ENCODE measurements at regions not wholly inside any gene's neighbourhood (a gene's known extent, or its start where the extent isn't known, plus 50 kb on each side); places are given as distances from the start of the nearest gene placed in this dataset.

GRCh38 chr13:57784633-57785032 is 153.1 kb downstream of the PCDH17 start:
- Histone ChIP-seq H3K36me3 (ENCODE audit: control insufficient read depth in 2 of 2, insufficient read depth in 2 of 2, low read length in 1 of 2) (no peaks in the 10 kb centered on the region), H3K9me3 (ENCODE audit: control insufficient read depth in 2 of 2, insufficient read depth in 1 of 2, low read depth in 1 of 2, low read length in 1 of 2) (peaks cover 4 to 8% of the 10 kb centered on the region in 2 donors), H3K27ac (ENCODE audit: low read depth in 2 of 2, low read length in 1 of 2) (no peak overlapping the region), H3K4me1 (ENCODE audit: control insufficient read depth in 2 of 2, insufficient read depth in 2 of 2, low read length in 1 of 2) (no peaks in the 10 kb centered on the region), H3K27me3 (ENCODE audit: control insufficient read depth in 1 of 2, insufficient read depth in 2 of 2, low read length in 2 of 2) (no peaks in the 10 kb centered on the region), H3K4me3 (ENCODE audit: low read depth in 1 of 2, low read length in 2 of 2) (no peak overlapping the region)
- 86 to 88% methylated on average over 3 of the region's 3 CpGs for WGBS, 2 donors

- no peak overlapping the region for H3K4me3 ChIP-seq (ENCODE audit: low read depth in 1 of 2, low read length in 2 of 2)
- no peak overlapping the region for H3K27ac ChIP-seq (ENCODE audit: low read depth in 2 of 2, low read length in 1 of 2)
- H3K36me3 ChIP-seq (ENCODE audit: control insufficient read depth in 2 of 2, insufficient read depth in 2 of 2, low read length in 1 of 2) = no peaks in the 10 kb centered on the region
- no peaks in the 10 kb centered on the region for H3K27me3 ChIP-seq (ENCODE audit: control insufficient read depth in 1 of 2, insufficient read depth in 2 of 2, low read length in 2 of 2)
- WGBS, 2 donors = 89 to 91% methylated on average over 16 of the region's 16 CpGs
- H3K4me1 ChIP-seq (ENCODE audit: control insufficient read depth in 2 of 2, insufficient read depth in 2 of 2, low read length in 1 of 2) = no peaks in the 10 kb centered on the region
- H3K9me3 ChIP-seq (ENCODE audit: control insufficient read depth in 2 of 2, insufficient read depth in 1 of 2, low read depth in 1 of 2, low read length in 1 of 2) = peaks cover 4 to 8% of the 10 kb centered on the region in 2 donors
Observed at GRCh38 chr13:57787058-57787791, 155.7 kb downstream of the PCDH17 start.

- H3K4me3 ChIP-seq (ENCODE audit: low read depth in 1 of 2, low read length in 2 of 2) = no peak overlapping the region
- 30% methylated on average over 3 of the region's 3 CpGs for WGBS, 2 donors
- H3K27me3 ChIP-seq (ENCODE audit: control insufficient read depth in 1 of 2, insufficient read depth in 2 of 2, low read length in 2 of 2) = no peaks in the 10 kb centered on the region
- no peaks in the 10 kb centered on the region for H3K9me3 ChIP-seq (ENCODE audit: control insufficient read depth in 2 of 2, insufficient read depth in 1 of 2, low read depth in 1 of 2, low read length in 1 of 2)
- H3K36me3 ChIP-seq (ENCODE audit: control insufficient read depth in 2 of 2, insufficient read depth in 2 of 2, low read length in 1 of 2) = no peaks in the 10 kb centered on the region
- no peaks in the 10 kb centered on the region for H3K4me1 ChIP-seq (ENCODE audit: control insufficient read depth in 2 of 2, insufficient read depth in 2 of 2, low read length in 1 of 2)
- no peak overlapping the region for H3K27ac ChIP-seq (ENCODE audit: low read depth in 2 of 2, low read length in 1 of 2)
Observed at GRCh38 chr13:57799624-57800023, 168.1 kb downstream of the PCDH17 start.

GRCh38 chr13:57813651-57814050 is 182.1 kb downstream of the PCDH17 start:
- 79 to 83% methylated on average over 2 of the region's 2 CpGs for WGBS, 2 donors
- Histone ChIP-seq H3K4me1 (ENCODE audit: control insufficient read depth in 2 of 2, insufficient read depth in 2 of 2, low read length in 1 of 2) (no peaks in the 10 kb centered on the region), H3K27ac (ENCODE audit: low read depth in 2 of 2, low read length in 1 of 2) (no peak overlapping the region), H3K36me3 (ENCODE audit: control insufficient read depth in 2 of 2, insufficient read depth in 2 of 2, low read length in 1 of 2) (no peaks in the 10 kb centered on the region), H3K27me3 (ENCODE audit: control insufficient read depth in 1 of 2, insufficient read depth in 2 of 2, low read length in 2 of 2) (no peaks in the 10 kb centered on the region), H3K4me3 (ENCODE audit: low read depth in 1 of 2, low read length in 2 of 2) (no peak overlapping the region), H3K9me3 (ENCODE audit: control insufficient read depth in 2 of 2, insufficient read depth in 1 of 2, low read depth in 1 of 2, low read length in 1 of 2) (no peaks in the 10 kb centered on the region)

GRCh38 chr13:57815600-57815999 is 184.1 kb downstream of the PCDH17 start:
- H3K4me3 ChIP-seq (ENCODE audit: low read depth in 1 of 2, low read length in 2 of 2) = no peak overlapping the region
- H3K36me3 ChIP-seq (ENCODE audit: control insufficient read depth in 2 of 2, insufficient read depth in 2 of 2, low read length in 1 of 2) = no peaks in the 10 kb centered on the region
- no peaks in the 10 kb centered on the region for H3K9me3 ChIP-seq (ENCODE audit: control insufficient read depth in 2 of 2, insufficient read depth in 1 of 2, low read depth in 1 of 2, low read length in 1 of 2)
- WGBS, 2 donors = 78 to 90% methylated on average over 1 of the region's 1 CpG
- H3K27ac ChIP-seq (ENCODE audit: low read depth in 2 of 2, low read length in 1 of 2) = no peak overlapping the region
- H3K4me1 ChIP-seq (ENCODE audit: control insufficient read depth in 2 of 2, insufficient read depth in 2 of 2, low read length in 1 of 2) = no peaks in the 10 kb centered on the region
- no peaks in the 10 kb centered on the region for H3K27me3 ChIP-seq (ENCODE audit: control insufficient read depth in 1 of 2, insufficient read depth in 2 of 2, low read length in 2 of 2)

- H3K27ac ChIP-seq (ENCODE audit: low read depth in 2 of 2, low read length in 1 of 2) = no peak overlapping the region
- H3K36me3 ChIP-seq (ENCODE audit: control insufficient read depth in 2 of 2, insufficient read depth in 2 of 2, low read length in 1 of 2) = no peaks in the 10 kb centered on the region
- H3K27me3 ChIP-seq (ENCODE audit: control insufficient read depth in 1 of 2, insufficient read depth in 2 of 2, low read length in 2 of 2) = no peaks in the 10 kb centered on the region
- peaks cover 0 to 2% of the 10 kb centered on the region in 2 donors for H3K9me3 ChIP-seq (ENCODE audit: control insufficient read depth in 2 of 2, insufficient read depth in 1 of 2, low read depth in 1 of 2, low read length in 1 of 2)
- no peaks in the 10 kb centered on the region for H3K4me1 ChIP-seq (ENCODE audit: control insufficient read depth in 2 of 2, insufficient read depth in 2 of 2, low read length in 1 of 2)
- 73 to 75% methylated on average over 1 of the region's 1 CpG for WGBS, 2 donors
- no peak overlapping the region for H3K4me3 ChIP-seq (ENCODE audit: low read depth in 1 of 2, low read length in 2 of 2)
Observed at GRCh38 chr13:57820924-57821323, 189.4 kb downstream of the PCDH17 start.

- H3K4me1 ChIP-seq (ENCODE audit: control insufficient read depth in 2 of 2, insufficient read depth in 2 of 2, low read length in 1 of 2) = no peaks in the 10 kb centered on the region
- H3K9me3 ChIP-seq (ENCODE audit: control insufficient read depth in 2 of 2, insufficient read depth in 1 of 2, low read depth in 1 of 2, low read length in 1 of 2) = peaks cover 0 to 2% of the 10 kb centered on the region in 2 donors
- 75 to 77% methylated on average over 2 of the region's 2 CpGs for WGBS, 2 donors
- H3K36me3 ChIP-seq (ENCODE audit: control insufficient read depth in 2 of 2, insufficient read depth in 2 of 2, low read length in 1 of 2) = no peaks in the 10 kb centered on the region
- no peak overlapping the region for H3K27ac ChIP-seq (ENCODE audit: low read depth in 2 of 2, low read length in 1 of 2)
- no peaks in the 10 kb centered on the region for H3K27me3 ChIP-seq (ENCODE audit: control insufficient read depth in 1 of 2, insufficient read depth in 2 of 2, low read length in 2 of 2)
- H3K4me3 ChIP-seq (ENCODE audit: low read depth in 1 of 2, low read length in 2 of 2) = no peak overlapping the region
Observed at GRCh38 chr13:57823704-57824103, 192.2 kb downstream of the PCDH17 start.

GRCh38 chr13:57824121-57824520 is 192.6 kb downstream of the PCDH17 start:
- Histone ChIP-seq H3K27me3 (ENCODE audit: control insufficient read depth in 1 of 2, insufficient read depth in 2 of 2, low read length in 2 of 2) (no peaks in the 10 kb centered on the region), H3K9me3 (ENCODE audit: control insufficient read depth in 2 of 2, insufficient read depth in 1 of 2, low read depth in 1 of 2, low read length in 1 of 2) (peaks cover 0 to 2% of the 10 kb centered on the region in 2 donors), H3K27ac (ENCODE audit: low read depth in 2 of 2, low read length in 1 of 2) (no peak overlapping the region), H3K36me3 (ENCODE audit: control insufficient read depth in 2 of 2, insufficient read depth in 2 of 2, low read length in 1 of 2) (no peaks in the 10 kb centered on the region), H3K4me3 (ENCODE audit: low read depth in 1 of 2, low read length in 2 of 2) (no peak overlapping the region), H3K4me1 (ENCODE audit: control insufficient read depth in 2 of 2, insufficient read depth in 2 of 2, low read length in 1 of 2) (no peaks in the 10 kb centered on the region)
- WGBS, 2 donors = 77 to 80% methylated on average over 4 of the region's 4 CpGs

- Histone ChIP-seq H3K9me3 (ENCODE audit: control insufficient read depth in 2 of 2, insufficient read depth in 1 of 2, low read depth in 1 of 2, low read length in 1 of 2) (peaks cover 0 to 2% of the 10 kb centered on the region in 2 donors), H3K36me3 (ENCODE audit: control insufficient read depth in 2 of 2, insufficient read depth in 2 of 2, low read length in 1 of 2) (no peaks in the 10 kb centered on the region), H3K4me3 (ENCODE audit: low read depth in 1 of 2, low read length in 2 of 2) (no peak overlapping the region), H3K27me3 (ENCODE audit: control insufficient read depth in 1 of 2, insufficient read depth in 2 of 2, low read length in 2 of 2) (no peaks in the 10 kb centered on the region), H3K4me1 (ENCODE audit: control insufficient read depth in 2 of 2, insufficient read depth in 2 of 2, low read length in 1 of 2) (no peaks in the 10 kb centered on the region), H3K27ac (ENCODE audit: low read depth in 2 of 2, low read length in 1 of 2) (no peak overlapping the region)
- WGBS, 2 donors = 54 to 71% methylated on average over 2 of the region's 2 CpGs
Observed at GRCh38 chr13:57825066-57825465, 193.5 kb downstream of the PCDH17 start.

- H3K9me3 ChIP-seq (ENCODE audit: control insufficient read depth in 2 of 2, insufficient read depth in 1 of 2, low read depth in 1 of 2, low read length in 1 of 2) = peaks cover 0 to 10% of the 10 kb centered on the region in 2 donors
- no peak overlapping the region for H3K27ac ChIP-seq (ENCODE audit: low read depth in 2 of 2, low read length in 1 of 2)
- 75 to 84% methylated on average over 3 of the region's 3 CpGs for WGBS, 2 donors
- H3K4me3 ChIP-seq (ENCODE audit: low read depth in 1 of 2, low read length in 2 of 2) = no peak overlapping the region
- H3K36me3 ChIP-seq (ENCODE audit: control insufficient read depth in 2 of 2, insufficient read depth in 2 of 2, low read length in 1 of 2) = no peaks in the 10 kb centered on the region
- H3K27me3 ChIP-seq (ENCODE audit: control insufficient read depth in 1 of 2, insufficient read depth in 2 of 2, low read length in 2 of 2) = no peaks in the 10 kb centered on the region
- H3K4me1 ChIP-seq (ENCODE audit: control insufficient read depth in 2 of 2, insufficient read depth in 2 of 2, low read length in 1 of 2) = no peaks in the 10 kb centered on the region
Observed at GRCh38 chr13:57829496-57829895, 198.0 kb downstream of the PCDH17 start.

Data from esophagus (tissue), 2 donors.